ENCODE measurements at regions not wholly inside any gene's neighbourhood (a gene's known extent, or its start where the extent isn't known, plus 50 kb on each side); places are given as distances from the start of the nearest gene placed in this dataset.

- TF ChIP-seq ZBTB33 (IDR thresholded peaks at IDR 0.05; ENCODE audit: extremely low read depth, insufficient replicate concordance, low read length) (no peak), REST (IDR thresholded peaks at IDR 0.05; ENCODE audit: low read depth) (no peak), YY1 (IDR thresholded peaks at IDR 0.05; ENCODE audit: extremely low read depth, insufficient replicate concordance, low read depth, low read length) (no peak), CTCF (IDR thresholded peaks at IDR 0.05 in 2 of 3, conservative IDR thresholded peaks at IDR 0.05 in 1 of 3; ENCODE audit: borderline replicate concordance in 1 of 3, insufficient read depth in 1 of 3, low read depth in 2 of 3, low read length in 2 of 3) (no peak), ELF1 (IDR thresholded peaks at IDR 0.05; ENCODE audit: borderline replicate concordance, low read depth) (no peak), EZH2 (IDR thresholded peaks at IDR 0.05) (no peak), JUND (IDR thresholded peaks at IDR 0.05) (no peak), RAD21 (IDR thresholded peaks at IDR 0.05; ENCODE audit: low read depth) (no peak), EZH2phosphoT487 (IDR thresholded peaks at IDR 0.05; ENCODE audit: borderline replicate concordance) (no peak), POLR2A (IDR thresholded peaks at IDR 0.05; ENCODE audit: borderline replicate concordance, extremely low read depth, insufficient read depth, insufficient read length) (no peak), ZNF274 (IDR thresholded peaks at IDR 0.05; ENCODE audit: low read depth, low read length) (no peak)
These were observed 64.3 kb upstream of the RBBP8 start for GRCh38 chr18:22868831-22869230.

All from HCT116 (cell line).